Aorta (tissue), 5 donors: ENCODE measurements at regions not wholly inside any gene's neighbourhood (a gene's known extent, or its start where the extent isn't known, plus 50 kb on each side); places are given as distances from the start of the nearest gene placed in this dataset.

Experiments
- ATAC-seq: fragments of 200-7000 bp; cut with Tn5 transposase; one replicate; pipeline ENCODE4 v1.9.1; 2022; ENCODE audit warnings: moderate library complexity; ENCODE audit not compliant: low FRiP score
- DNase-seq, 2 donors: peaks; one replicate each; pipeline ENCODE4 v3.0.0-alpha.2; 2020
- H3K27ac ChIP-seq, 2 donors: one replicate each; pipeline ENCODE4 v1.5.1; 2013; ENCODE audit warnings: low read length in 2 of 2, mild to moderate bottlenecking in 2 of 2, moderate library complexity in 2 of 2, control low read depth in 1 of 2, inconsistent platforms in 1 of 2, low read depth in 1 of 2
- H3K27me3 ChIP-seq, 2 donors: one replicate each; pipeline ENCODE4 v1.6.1; 2013; ENCODE audit warnings: control low read depth in 1 of 2, low read length in 1 of 2, mild to moderate bottlenecking in 1 of 2, moderate library complexity in 1 of 2; ENCODE audit not compliant: insufficient read depth in 2 of 2, control insufficient read depth in 1 of 2
- H3K36me3 ChIP-seq, 2 donors: one replicate each; pipeline ENCODE4 v1.6.1; 2013; ENCODE audit warnings: control low read depth in 1 of 2, low read length in 1 of 2, mild to moderate bottlenecking in 1 of 2; ENCODE audit not compliant: insufficient read depth in 2 of 2, control insufficient read depth in 1 of 2
- H3K4me1 ChIP-seq, 2 donors: one replicate each; pipeline ENCODE4 v1.6.1; 2013; ENCODE audit warnings: low read length in 2 of 2, control low read depth in 1 of 2, mild to moderate bottlenecking in 1 of 2, moderate library complexity in 1 of 2; ENCODE audit not compliant: insufficient read depth in 2 of 2, control insufficient read depth in 1 of 2
- H3K4me3 ChIP-seq, 2 donors: one replicate each; pipeline ENCODE4 v1.5.1; 2013; ENCODE audit warnings: low read length in 2 of 2, control low read depth in 1 of 2, mild to moderate bottlenecking in 1 of 2
- H3K9me3 ChIP-seq: one replicate; pipeline ENCODE4 v1.6.1; 2013; ENCODE audit warnings: mild to moderate bottlenecking, low read length; ENCODE audit not compliant: control insufficient read depth
- WGBS, 2 donors: extraction: QIAGEN DNeasy Blood & Tissue Kit; methylation state at CpG; one replicate each; pipeline ENCODE4 v1.1.7; 2013; 5-methylcytosine and 5-hydroxymethylcytosine counted together
- intact Hi-C, 2 donors: fragments of 100-400 bp; cut with DNase I; formaldehyde crosslinking; loops; one replicate each; pipeline versions ENCODE4 v1.14.2 to v1.15.0; 2022
- donor health status: healthy with polysubstance abuse.
- donor health status: Bipolar disorder and iron deficiency.
- donor health status: DM: no; HTN: no; CAD: no.
- donor health status: DM: no; HTN: no; CAD: no.
- donor health status: DM: yes; HTN: yes; CAD: no.

DNA sequence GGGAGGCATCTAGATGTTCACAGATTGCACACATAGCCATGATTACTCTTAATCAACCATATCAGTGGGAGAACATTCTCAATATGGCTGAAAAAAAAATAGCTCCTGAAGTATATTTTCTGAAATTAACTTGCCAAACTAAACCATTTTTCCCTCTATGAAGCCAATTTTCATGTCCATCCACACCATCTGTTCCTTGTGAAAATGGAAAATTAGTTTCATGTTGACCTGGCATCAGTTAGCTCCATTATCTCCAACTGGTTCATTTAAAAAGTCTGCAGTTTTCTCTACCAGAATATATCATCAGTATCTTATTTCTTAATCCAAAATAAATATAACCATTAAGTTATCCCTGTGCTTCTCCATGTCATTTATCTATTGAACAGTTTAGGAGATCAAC lies 138.8 kb upstream of the CDH10 start:
- H3K9me3 ChIP-seq: peaks cover 1% of the 10 kb centered on the region
- ATAC-seq: no peak
- no peak overlapping the region for H3K27ac ChIP-seq

GRCh38 chr5:24777392-24777791 lies 132.6 kb upstream of the CDH10 start:
- ATAC-seq: no peak
- Histone ChIP-seq H3K9me3 (peaks cover 1% of the 10 kb centered on the region), H3K27me3 (no peaks in the 10 kb centered on the region), H3K4me3 (no peak overlapping the region), H3K4me1 (no peaks in the 10 kb centered on the region), H3K27ac (no peak overlapping the region), H3K36me3 (no peaks in the 10 kb centered on the region)
- 91 to 93% methylated on average over 10 of the region's 10 CpGs for WGBS, 2 donors
- intact Hi-C loops: no loop called here
- DNase-seq: no peak

More for the DNA sequence above, 138.8 kb upstream of the CDH10 start:
- intact Hi-C loops: no loop called here
- no peak for DNase-seq
- H3K27me3 ChIP-seq: no peaks in the 10 kb centered on the region
- H3K36me3 ChIP-seq: no peaks in the 10 kb centered on the region
- H3K4me1 ChIP-seq: no peaks in the 10 kb centered on the region
- H3K4me3 ChIP-seq: no peak overlapping the region

DNA sequence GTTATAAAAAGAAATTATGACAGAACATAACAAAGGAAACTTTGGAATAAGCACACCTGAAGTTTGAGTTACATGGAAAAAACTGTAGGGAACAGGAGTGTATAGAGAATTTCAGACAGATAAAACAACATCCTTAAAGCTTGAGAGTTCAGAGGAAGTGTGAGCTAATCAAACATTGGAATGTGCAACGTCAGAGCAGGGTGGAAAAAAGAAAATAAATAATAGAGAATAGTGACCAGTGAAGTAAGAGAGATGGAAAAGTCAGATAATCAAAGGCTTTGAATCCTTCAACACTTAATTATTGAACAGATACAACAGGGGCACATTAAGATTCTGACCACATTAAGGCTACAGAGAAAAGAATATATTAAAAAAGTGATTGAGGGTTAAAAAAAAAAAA lies 128.5 kb upstream of the CDH10 start:
- no peaks in the 10 kb centered on the region for H3K4me1 ChIP-seq
- H3K36me3 ChIP-seq: no peaks in the 10 kb centered on the region
- no peaks in the 10 kb centered on the region for H3K27me3 ChIP-seq
- 0 to 9% methylated on average over 1 of the region's 1 CpG for WGBS, 2 donors
- H3K4me3 ChIP-seq: no peak overlapping the region
- intact Hi-C loops: no loop called here
- DNase-seq (no peak), ATAC-seq (no peak)
- H3K9me3 ChIP-seq: no peaks in the 10 kb centered on the region
- H3K27ac ChIP-seq: no peak overlapping the region

DNA sequence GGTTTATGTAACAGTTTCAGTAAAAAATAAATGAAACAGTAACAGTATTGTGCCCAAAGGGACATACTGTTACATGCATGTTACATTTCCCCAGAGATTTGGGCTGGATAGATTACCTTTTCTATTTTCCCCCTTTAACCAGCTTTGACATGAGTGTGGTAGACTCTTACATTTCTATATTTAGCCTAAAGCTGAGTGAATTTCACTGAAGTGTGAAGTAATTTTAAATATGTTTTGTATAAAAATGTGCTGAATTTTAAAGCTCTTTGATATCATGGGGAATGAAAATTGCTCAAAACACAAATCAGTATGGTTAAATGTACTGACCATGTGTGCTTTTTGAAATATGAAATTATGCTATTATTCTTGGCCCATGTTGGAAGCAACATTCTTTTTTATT lies 122.3 kb upstream of the CDH10 start:
- Histone ChIP-seq H3K4me3 (no peak overlapping the region), H3K27ac (no peak overlapping the region), H3K27me3 (no peaks in the 10 kb centered on the region), H3K36me3 (no peaks in the 10 kb centered on the region), H3K9me3 (peaks cover 2% of the 10 kb centered on the region), H3K4me1 (no peaks in the 10 kb centered on the region)
- ATAC-seq: no peak
- no peak for DNase-seq
- intact Hi-C loops: no loop called here

DNA sequence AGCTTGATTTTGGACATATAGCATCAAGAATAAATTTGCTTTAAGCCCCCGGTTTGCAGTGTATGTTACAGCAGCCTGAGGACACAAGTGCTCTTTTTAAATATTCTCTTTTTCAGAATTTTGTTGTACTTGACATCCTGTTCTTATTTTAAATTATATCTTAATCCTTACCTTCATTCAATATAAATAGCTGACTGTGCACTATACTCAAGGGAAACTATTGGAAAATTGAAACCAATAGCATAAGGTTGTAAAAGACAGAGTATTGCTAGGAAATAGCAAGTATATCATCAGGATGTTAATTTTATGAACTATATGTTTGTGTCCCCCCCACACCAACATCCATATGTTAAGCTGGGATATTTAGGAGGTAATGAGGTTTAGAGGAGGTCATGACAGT lies 120.4 kb upstream of the CDH10 start:
- DNase-seq (no peak), ATAC-seq (no peak)
- Histone ChIP-seq H3K36me3 (no peaks in the 10 kb centered on the region), H3K4me1 (no peaks in the 10 kb centered on the region), H3K4me3 (no peak overlapping the region), H3K27ac (no peak overlapping the region), H3K27me3 (no peaks in the 10 kb centered on the region), H3K9me3 (peaks cover 2% of the 10 kb centered on the region)
- 85 to 88% methylated on average over 1 of the region's 1 CpG for WGBS, 2 donors
- intact Hi-C loops: no loop called here

- Histone ChIP-seq H3K4me3 (no peak overlapping the region), H3K4me1 (no peaks in the 10 kb centered on the region), H3K9me3 (no peaks in the 10 kb centered on the region), H3K27ac (no peak overlapping the region), H3K36me3 (no peaks in the 10 kb centered on the region), H3K27me3 (no peaks in the 10 kb centered on the region)
- ATAC-seq (no peak), DNase-seq (no peak)
- intact Hi-C loops: no loop called here
- 61 to 63% methylated on average over 3 of the region's 3 CpGs for WGBS, 2 donors
Observed at GRCh38 chr5:24750355-24750754, 105.6 kb upstream of the CDH10 start.

DNA sequence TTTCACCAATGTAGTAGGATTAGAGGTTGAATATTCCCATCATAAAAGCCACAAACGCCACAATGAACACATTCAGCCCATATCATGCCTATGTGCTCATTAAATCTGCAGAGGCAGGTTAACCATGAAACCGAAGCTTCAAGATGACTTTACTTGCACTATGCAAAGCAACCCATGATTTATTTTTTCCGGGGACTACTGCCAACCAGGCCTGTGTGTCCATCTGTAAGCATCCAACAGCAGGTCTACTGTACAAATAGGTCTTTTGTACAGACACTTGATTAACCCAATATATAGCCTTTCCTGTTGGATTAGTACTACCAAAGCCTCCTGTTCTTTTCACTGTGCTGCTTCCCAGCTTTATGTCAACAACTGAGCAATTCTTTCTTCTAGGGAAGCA lies 104.9 kb upstream of the CDH10 start:
- Histone ChIP-seq H3K27me3 (no peaks in the 10 kb centered on the region), H3K4me3 (no peak overlapping the region), H3K4me1 (no peaks in the 10 kb centered on the region), H3K9me3 (no peaks in the 10 kb centered on the region), H3K36me3 (no peaks in the 10 kb centered on the region), H3K27ac (no peak overlapping the region)
- DNase-seq: no peak
- ATAC-seq: no peak
- intact Hi-C loops: no loop called here
- 77 to 81% methylated on average over 3 of the region's 3 CpGs for WGBS, 2 donors

GRCh38 chr5:24747327-24747726 lies 102.5 kb upstream of the CDH10 start:
- 55 to 64% methylated on average over 6 of the region's 6 CpGs for WGBS, 2 donors
- H3K4me3 ChIP-seq: no peak overlapping the region
- no peaks in the 10 kb centered on the region for H3K9me3 ChIP-seq
- H3K4me1 ChIP-seq: no peaks in the 10 kb centered on the region
- no peaks in the 10 kb centered on the region for H3K27me3 ChIP-seq
- no peak overlapping the region for H3K27ac ChIP-seq
- intact Hi-C loops: no loop called here
- DNase-seq: no peak
- no peaks in the 10 kb centered on the region for H3K36me3 ChIP-seq
- no peak for ATAC-seq

GRCh38 chr5:24742334-24742733 lies 97.6 kb upstream of the CDH10 start:
- no peaks in the 10 kb centered on the region for H3K36me3 ChIP-seq
- H3K9me3 ChIP-seq: no peaks in the 10 kb centered on the region
- intact Hi-C loops: no loop called here
- no peak overlapping the region for H3K4me3 ChIP-seq
- WGBS, 2 donors: 33 to 56% methylated on average over 3 of the region's 3 CpGs
- no peak for DNase-seq
- H3K4me1 ChIP-seq: no peaks in the 10 kb centered on the region
- ATAC-seq: no peak
- H3K27ac ChIP-seq: no peak overlapping the region
- no peaks in the 10 kb centered on the region for H3K27me3 ChIP-seq

DNA sequence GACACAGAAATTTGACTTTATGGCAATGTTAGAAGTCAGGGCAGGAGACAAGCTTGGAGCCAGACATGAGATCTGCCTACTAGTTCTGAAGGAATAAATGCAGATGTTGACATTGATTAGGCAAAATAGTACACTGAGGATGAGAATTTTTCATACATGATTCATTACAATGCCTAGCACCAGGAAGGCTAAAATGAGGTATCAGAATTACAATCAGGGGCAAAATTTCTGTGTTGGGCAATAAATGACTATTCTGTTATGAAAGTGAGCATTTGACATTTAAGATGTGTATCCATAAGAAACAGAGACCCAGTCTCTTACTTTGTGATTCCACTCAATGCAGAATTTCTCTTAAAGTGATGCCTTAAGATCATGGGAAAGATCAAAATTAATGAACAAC lies 92.4 kb upstream of the CDH10 start:
- H3K27me3 ChIP-seq: no peaks in the 10 kb centered on the region
- intact Hi-C loops: no loop called here
- H3K4me1 ChIP-seq: no peaks in the 10 kb centered on the region
- no peak overlapping the region for H3K27ac ChIP-seq
- no peak for ATAC-seq
- H3K9me3 ChIP-seq: no peaks in the 10 kb centered on the region
- H3K36me3 ChIP-seq: no peaks in the 10 kb centered on the region
- no peak overlapping the region for H3K4me3 ChIP-seq
- DNase-seq: no peak
